Adrenal gland (tissue), 9 donors: ENCODE measurements at regions not wholly inside any gene's neighbourhood (a gene's known extent, or its start where the extent isn't known, plus 50 kb on each side); places are given as distances from the start of the nearest gene placed in this dataset.

ENCODE experiments used
- DNase-seq, 7 donors: peaks; one replicate each; pipeline ENCODE4 v3.0.0-alpha.2; 2019 to 2020
- H3K27ac ChIP-seq, 5 donors: fragments of 200-600 bp; sonication (generic) in 4 of 5; 1 replicate in 3 of 5; 2 replicates in 2 of 5; pipeline versions ENCODE4 v1.5.1 to v1.8.0; 2016 to 2020; ENCODE audit warnings: mild to moderate bottlenecking in 1 of 5
- H3K27me3 ChIP-seq: fragments of 200-600 bp; 2 replicates; pipeline ENCODE4 v1.8.0; 2021
- H3K36me3 ChIP-seq, 2 donors: fragments of 200-600 bp; replicated peaks in 1 of 2; 1 replicate in 1 of 2; 2 replicates in 1 of 2; pipeline versions ENCODE4 v1.5.1 to v1.8.0; 2018 to 2022
- H3K4me1 ChIP-seq, 2 donors: fragments of 200-600 bp; replicated peaks in 1 of 2; 1 replicate in 1 of 2; 2 replicates in 1 of 2; pipeline versions ENCODE4 v1.5.1 to v1.8.0; 2018 to 2021
- H3K4me3 ChIP-seq, 4 donors: fragments of 200-600 bp; sonication (generic) in 3 of 4; one replicate each; pipeline ENCODE4 v1.5.1; 2016 to 2018
- H3K9me3 ChIP-seq, 3 donors: fragments of 200-600 bp; sonication (generic) in 1 of 3; replicated peaks in 1 of 3; 1 replicate in 2 of 3; 2 replicates in 1 of 3; pipeline versions ENCODE4 v1.5.1 to v1.8.0; 2016 to 2021
- POLR2A ChIP-seq, 2 donors: fragments of 450-650 bp; IDR thresholded peaks; one replicate each; pipeline ENCODE4 v1.6.1; 2017; ENCODE audit warnings: antibody characterized with exemption in 2 of 2, mild to moderate bottlenecking in 2 of 2, moderate library complexity in 1 of 2
- WGBS, 4 donors: extraction: QIAGEN DNeasy Blood & Tissue Kit in 2 of 4; methylation state at CpG; one replicate each; pipeline versions ENCODE4 v1.1.5 to v1.1.7; 2013 to 2017; 5-methylcytosine and 5-hydroxymethylcytosine counted together
- intact Hi-C, 2 donors: fragments of 100-400 bp; cut with DNase I; formaldehyde crosslinking; loops; one replicate each; pipeline versions ENCODE4 v1.14.1 to v1.15.0; 2022 to 2023
- TF ChIP-seq, protein P1 (sequence below), 6 experiments: fragments of 450-650 bp in 4 of 6; fragments of 200-600 bp in 2 of 6; sonication (generic) in 1 of 6; IDR thresholded peaks; 1 replicate in 5 of 6; 2 replicates in 1 of 6; pipeline versions ENCODE4 v1.5.1 to v1.8.0; 2016 to 2021; ENCODE audit warnings: antibody characterized with exemption in 6 of 6, mild to moderate bottlenecking in 2 of 6, moderate library complexity in 1 of 6
- donor health status: healthy with polysubstance abuse.
- donor health status: Bipolar disorder and iron deficiency.
- donor health status: DM: yes; HTN: yes; CAD: no.
- donor health status: DM: no; HTN: no; CAD: no.
- donor health status: DM: no; HTN: no; CAD: no.

DNA sequence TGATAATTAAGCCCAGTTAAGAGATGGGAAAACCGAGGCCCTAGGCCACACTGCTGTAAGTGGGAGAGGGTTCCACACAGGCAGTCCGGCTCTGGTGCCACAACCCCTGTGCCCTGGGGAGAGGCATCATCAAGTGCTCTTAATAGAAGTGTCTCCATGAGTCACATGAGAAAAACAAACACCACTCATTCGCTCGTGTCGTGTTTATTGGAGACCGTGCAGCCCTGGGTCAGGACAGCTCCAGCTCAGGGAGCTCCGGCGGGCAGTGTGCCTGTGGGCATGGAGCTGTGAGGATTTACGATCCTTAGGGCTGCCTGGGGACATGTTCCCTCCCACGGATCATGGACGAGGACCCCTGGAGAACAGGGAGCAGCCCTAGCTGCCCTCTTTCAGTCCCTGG is 658.5 kb downstream of the AJAP1 start:
- no peaks in the 10 kb centered on the region for H3K4me1 ChIP-seq
- 26 to 59% (median 41%) methylated on average over 3 to 11 of the region's 11 CpGs for WGBS, 4 donors
- no peak overlapping the region for H3K4me3 ChIP-seq
- intact Hi-C loops = no loop called here
- no peaks in the 10 kb centered on the region for H3K36me3 ChIP-seq
- no peaks in the 10 kb centered on the region for H3K9me3 ChIP-seq
- DNase-seq = no peak
- TF ChIP-seq, protein P1, sequence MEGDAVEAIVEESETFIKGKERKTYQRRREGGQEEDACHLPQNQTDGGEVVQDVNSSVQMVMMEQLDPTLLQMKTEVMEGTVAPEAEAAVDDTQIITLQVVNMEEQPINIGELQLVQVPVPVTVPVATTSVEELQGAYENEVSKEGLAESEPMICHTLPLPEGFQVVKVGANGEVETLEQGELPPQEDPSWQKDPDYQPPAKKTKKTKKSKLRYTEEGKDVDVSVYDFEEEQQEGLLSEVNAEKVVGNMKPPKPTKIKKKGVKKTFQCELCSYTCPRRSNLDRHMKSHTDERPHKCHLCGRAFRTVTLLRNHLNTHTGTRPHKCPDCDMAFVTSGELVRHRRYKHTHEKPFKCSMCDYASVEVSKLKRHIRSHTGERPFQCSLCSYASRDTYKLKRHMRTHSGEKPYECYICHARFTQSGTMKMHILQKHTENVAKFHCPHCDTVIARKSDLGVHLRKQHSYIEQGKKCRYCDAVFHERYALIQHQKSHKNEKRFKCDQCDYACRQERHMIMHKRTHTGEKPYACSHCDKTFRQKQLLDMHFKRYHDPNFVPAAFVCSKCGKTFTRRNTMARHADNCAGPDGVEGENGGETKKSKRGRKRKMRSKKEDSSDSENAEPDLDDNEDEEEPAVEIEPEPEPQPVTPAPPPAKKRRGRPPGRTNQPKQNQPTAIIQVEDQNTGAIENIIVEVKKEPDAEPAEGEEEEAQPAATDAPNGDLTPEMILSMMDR (IDR thresholded peaks at IDR 0.05) = no peak
- no peak for TF ChIP-seq POLR2A (IDR thresholded peaks at IDR 0.05)
- H3K27me3 ChIP-seq = no peaks in the 10 kb centered on the region
- no peak overlapping the region for H3K27ac ChIP-seq

- Histone ChIP-seq H3K4me3 (no peak overlapping the region), H3K27ac (no peak overlapping the region), H3K4me1 (no peaks in the 10 kb centered on the region), H3K36me3 (no peaks in the 10 kb centered on the region), H3K9me3 (no peaks in the 10 kb centered on the region), H3K27me3 (no peaks in the 10 kb centered on the region)
- WGBS, 4 donors = 71 to 74% (median 72%) methylated on average over 7 of the region's 7 CpGs
- intact Hi-C loops = no loop called here
- DNase-seq = no peak
- TF ChIP-seq POLR2A (IDR thresholded peaks at IDR 0.05) = no peak
- TF ChIP-seq, protein P1 (IDR thresholded peaks at IDR 0.05) = no peak
These were observed 657.9 kb downstream of the AJAP1 start for GRCh38 chr1:5312293-5312674.

- no peak for DNase-seq
- H3K36me3 ChIP-seq = no peaks in the 10 kb centered on the region
- no peaks in the 10 kb centered on the region for H3K4me1 ChIP-seq
- no peaks in the 10 kb centered on the region for H3K9me3 ChIP-seq
- intact Hi-C loops = no loop called here
- no peak overlapping the region for H3K27ac ChIP-seq
- 49 to 55% (median 53%) methylated on average over 9 to 11 of the region's 11 CpGs for WGBS, 4 donors
- H3K27me3 ChIP-seq = no peaks in the 10 kb centered on the region
- no peak for TF ChIP-seq POLR2A (IDR thresholded peaks at IDR 0.05)
- TF ChIP-seq, protein P1 (IDR thresholded peaks at IDR 0.05) = no peak
- H3K4me3 ChIP-seq = no peak overlapping the region
These were observed 657.4 kb downstream of the AJAP1 start for GRCh38 chr1:5311634-5312292.

DNA sequence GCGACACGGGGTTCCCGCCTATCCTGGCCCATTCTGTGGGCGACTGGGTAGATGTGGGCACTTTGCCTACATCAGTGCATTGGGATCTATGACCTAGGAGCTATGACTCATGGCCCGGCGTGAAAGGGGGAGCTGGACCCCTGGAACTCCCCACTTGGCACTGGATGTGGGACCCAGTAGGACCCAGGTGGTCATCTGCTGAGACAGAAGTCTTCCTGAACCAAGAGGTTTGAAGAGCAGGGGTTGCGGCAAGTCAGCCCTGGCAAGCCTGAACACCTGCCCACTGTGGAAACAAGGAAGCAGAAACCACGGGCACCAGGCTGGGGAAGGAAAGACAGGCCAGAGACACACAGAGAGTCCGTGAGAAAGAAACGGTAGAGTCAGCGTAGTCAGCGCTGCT is 656.7 kb downstream of the AJAP1 start:
- DNase-seq = no peak
- intact Hi-C loops = no loop called here
- TF ChIP-seq, protein P1 (IDR thresholded peaks at IDR 0.05) = no peak
- TF ChIP-seq POLR2A (IDR thresholded peaks at IDR 0.05) = no peak
- Histone ChIP-seq H3K9me3 (no peaks in the 10 kb centered on the region), H3K4me1 (no peaks in the 10 kb centered on the region), H3K4me3 (no peak overlapping the region), H3K27me3 (no peaks in the 10 kb centered on the region), H3K36me3 (no peaks in the 10 kb centered on the region), H3K27ac (no peak overlapping the region)
- 54 to 64% (median 60%) methylated on average over 9 to 12 of the region's 12 CpGs for WGBS, 4 donors
